Heart right ventricle (tissue), 16 donors: ENCODE measurements at regions not wholly inside any gene's neighbourhood (a gene's known extent, or its start where the extent isn't known, plus 50 kb on each side); places are given as distances from the start of the nearest gene placed in this dataset.
A peak's percentile ranks its signal among the peaks of the same experiment; 100 is the strongest.

Source experiments
- ATAC-seq, 8 donors: fragments of 200-7000 bp; cut with Tn5 transposase; one replicate each; pipeline ENCODE4 v1.9.1; 2020; ENCODE audit warnings: mild to moderate bottlenecking in 8 of 8, moderate library complexity in 8 of 8, moderate number of reproducible peaks in 1 of 8
- DNase-seq, 2 donors: peaks; one replicate each; pipeline ENCODE4 v3.0.0-alpha.2; 2020
- H3K27ac ChIP-seq, 10 donors: fragments of 200-600 bp; sonication (generic) in 2 of 10; one replicate each; pipeline versions ENCODE4 v1.5.0 to v1.8.0; 2020 to 2022; ENCODE audit warnings: mild to moderate bottlenecking in 3 of 10
- H3K27me3 ChIP-seq, 7 donors: fragments of 200-600 bp; one replicate each; pipeline ENCODE4 v1.8.0; 2021 to 2022; ENCODE audit warnings: mild to moderate bottlenecking in 2 of 7
- H3K36me3 ChIP-seq, 9 donors: fragments of 200-600 bp; sonication (generic) in 1 of 9; one replicate each; pipeline versions ENCODE4 v1.5.0 to v1.8.0; 2020 to 2022; ENCODE audit warnings: mild to moderate bottlenecking in 2 of 9
- H3K4me1 ChIP-seq, 9 donors: fragments of 200-600 bp; sonication (generic) in 1 of 9; one replicate each; pipeline versions ENCODE4 v1.5.0 to v1.8.0; 2020 to 2022; ENCODE audit warnings: mild to moderate bottlenecking in 4 of 9
- H3K4me3 ChIP-seq, 10 donors: fragments of 200-600 bp; sonication (generic) in 2 of 10; one replicate each; pipeline versions ENCODE4 v1.5.0 to v1.8.0; 2020 to 2022; ENCODE audit warnings: mild to moderate bottlenecking in 7 of 10, moderate library complexity in 2 of 10
- H3K9me3 ChIP-seq, 11 donors: fragments of 200-600 bp in 10 of 11; sonication (generic) in 2 of 11; one replicate each; pipeline versions ENCODE4 v1.5.0 to v1.8.0; 2013 to 2022; ENCODE audit warnings: mild to moderate bottlenecking in 2 of 11, control low read depth in 1 of 11, moderate library complexity in 1 of 11
- WGBS, 2 donors: extraction: QIAGEN DNeasy Blood & Tissue Kit; methylation state at CpG; one replicate each; pipeline ENCODE4 v1.1.7; 2013; ENCODE audit warnings: inconsistent platforms in 1 of 2; 5-methylcytosine and 5-hydroxymethylcytosine counted together
- intact Hi-C, 10 donors: fragments of 100-400 bp; cut with DNase I; formaldehyde crosslinking; loops; one replicate each; pipeline versions ENCODE4 v1.11.1 to v1.14.2; 2022
- TF ChIP-seq, protein P1 (sequence below), 9 donors: fragments of 200-600 bp; sonication (generic) in 2 of 9; IDR thresholded peaks; one replicate each; pipeline versions ENCODE4 v1.5.0 to v1.8.0; 2021 to 2022; ENCODE audit warnings: antibody characterized with exemption in 9 of 9, mild to moderate bottlenecking in 5 of 9, moderate library complexity in 1 of 9
- donor health status: Arrhythmogenic right ventricular cardiomyopathy.
- donor health status: ischemic (EF 13 %, LVEDD 7.1; RV severe dilation, severe dysfunction).
- donor health status: healthy with polysubstance abuse.
- donor health status: DM: no; HTN: yes; CAD: no.
- donor health status: DM: no; HTN: no; CAD: no.
- donor health status: ischemic (EF 25% LVEDD 6.9; RV normal size, moderate dysfunction).
- donor health status: ischemic (EF 25% LVEDD 5.7; RV mildly dilated, moderate dysfunction).
- donor health status: healthy.
- donor health status: DM: yes; HTN: yes; CAD: no.
- donor health status: Ischemic cardiomyopathy.
- donor health status: ischemic (EF 35%, LVEDD 5.7; RV mildly dilated, moderate dysfunction).
- donor health status: nonischemic (EF 11% LVEDD 7.7; RV severe dilation, severe dysfunction).
- donor health status: DM: yes; HTN: yes; CAD: no.
- donor health status: PGD.
- donor health status: ischemic (EF 29% LVEDD 5.4; RV normal size, mild dysfunction).
- donor health status: nonischemic (EF 23%, LVEDD 6.1; RV moderate dilation, normal function).

DNA sequence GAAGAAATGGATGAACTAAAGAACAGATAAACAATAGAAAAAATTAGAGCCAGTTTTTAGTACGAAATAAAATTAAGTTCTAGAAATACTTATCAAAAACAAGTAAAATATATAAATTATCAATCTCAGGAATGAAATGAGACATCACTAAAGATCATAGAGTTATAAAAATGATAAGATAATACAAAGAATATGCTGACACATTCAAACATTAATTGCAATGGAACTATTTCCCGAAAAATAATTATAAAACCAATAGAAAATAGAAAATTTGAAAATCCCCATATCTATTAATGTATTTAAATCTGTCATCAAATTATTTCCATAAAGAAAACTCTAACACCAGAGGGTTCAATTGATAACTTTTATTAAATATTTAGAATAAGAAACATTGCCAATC is 458.1 kb upstream of the MBL2 start:
- intact Hi-C loops, result no loop called here
- H3K27ac ChIP-seq, result no peak overlapping the region
- no peaks in the 10 kb centered on the region for H3K36me3 ChIP-seq
- DNase-seq, result no peak
- no peaks in the 10 kb centered on the region for H3K27me3 ChIP-seq
- no peak for ATAC-seq
- H3K4me1 ChIP-seq, result peaks cover 0 to 9% (median 0%) of the 10 kb centered on the region in 9 donors
- TF ChIP-seq, protein P1, sequence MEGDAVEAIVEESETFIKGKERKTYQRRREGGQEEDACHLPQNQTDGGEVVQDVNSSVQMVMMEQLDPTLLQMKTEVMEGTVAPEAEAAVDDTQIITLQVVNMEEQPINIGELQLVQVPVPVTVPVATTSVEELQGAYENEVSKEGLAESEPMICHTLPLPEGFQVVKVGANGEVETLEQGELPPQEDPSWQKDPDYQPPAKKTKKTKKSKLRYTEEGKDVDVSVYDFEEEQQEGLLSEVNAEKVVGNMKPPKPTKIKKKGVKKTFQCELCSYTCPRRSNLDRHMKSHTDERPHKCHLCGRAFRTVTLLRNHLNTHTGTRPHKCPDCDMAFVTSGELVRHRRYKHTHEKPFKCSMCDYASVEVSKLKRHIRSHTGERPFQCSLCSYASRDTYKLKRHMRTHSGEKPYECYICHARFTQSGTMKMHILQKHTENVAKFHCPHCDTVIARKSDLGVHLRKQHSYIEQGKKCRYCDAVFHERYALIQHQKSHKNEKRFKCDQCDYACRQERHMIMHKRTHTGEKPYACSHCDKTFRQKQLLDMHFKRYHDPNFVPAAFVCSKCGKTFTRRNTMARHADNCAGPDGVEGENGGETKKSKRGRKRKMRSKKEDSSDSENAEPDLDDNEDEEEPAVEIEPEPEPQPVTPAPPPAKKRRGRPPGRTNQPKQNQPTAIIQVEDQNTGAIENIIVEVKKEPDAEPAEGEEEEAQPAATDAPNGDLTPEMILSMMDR (IDR thresholded peaks at IDR 0.05), result no peak
- H3K9me3 ChIP-seq, result peaks cover 0 to 15% (median 0%) of the 10 kb centered on the region in 11 donors
- H3K4me3 ChIP-seq, result no peak overlapping the region
- WGBS, 2 donors, result 48% methylated on average over 2 of the region's 2 CpGs

DNA sequence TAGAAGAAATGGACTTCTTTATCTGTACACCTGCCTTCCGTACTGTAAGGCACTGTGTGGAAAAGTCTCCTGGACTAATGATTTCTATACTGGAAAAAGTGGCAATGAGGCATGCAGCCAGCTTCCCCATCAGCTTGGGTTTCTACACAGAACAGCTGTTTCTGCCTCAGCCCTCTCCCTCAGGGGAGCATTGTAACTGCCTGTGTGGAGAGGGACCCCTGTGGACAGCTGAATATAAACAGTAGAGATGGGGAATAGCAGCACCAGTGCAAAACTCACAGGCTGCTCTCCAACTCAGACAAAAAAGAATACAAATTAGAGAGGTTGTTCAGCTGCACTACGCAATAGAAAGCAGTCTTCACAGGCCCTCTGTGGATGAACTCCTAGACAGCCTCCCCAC is 451.3 kb upstream of the MBL2 start:
- intact Hi-C loops, result no loop called here
- H3K4me1 ChIP-seq, result no peaks in the 10 kb centered on the region
- peaks cover 0 to 11% (median 0%) of the 10 kb centered on the region in 11 donors for H3K9me3 ChIP-seq
- no peak overlapping the region for H3K27ac ChIP-seq
- no peaks in the 10 kb centered on the region for H3K27me3 ChIP-seq
- TF ChIP-seq, protein P1 (IDR thresholded peaks at IDR 0.05), result no peak
- 73 to 75% methylated on average over 2 of the region's 2 CpGs for WGBS, 2 donors
- no peak overlapping the region for H3K4me3 ChIP-seq
- no peaks in the 10 kb centered on the region for H3K36me3 ChIP-seq
- no peak for DNase-seq
- no peak for ATAC-seq

DNA sequence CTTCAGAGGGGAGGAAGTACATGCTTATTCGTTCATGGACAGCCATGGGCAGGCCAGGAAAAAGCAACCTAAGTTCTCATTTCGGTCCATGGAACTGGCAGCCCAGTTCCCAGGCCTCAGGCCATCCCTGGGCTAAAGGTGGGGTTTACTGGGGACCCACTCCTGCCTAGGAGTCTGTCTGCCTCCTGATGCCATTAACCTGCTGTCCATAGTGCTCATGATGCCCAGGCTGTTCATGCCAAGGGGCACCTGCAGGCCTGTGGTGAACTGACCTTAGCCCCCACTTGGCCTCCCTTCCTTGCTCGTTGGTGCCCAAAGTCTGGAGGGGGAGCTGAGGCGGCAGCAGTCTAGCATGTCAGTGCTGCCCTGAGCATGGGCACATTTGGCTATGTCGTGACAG is 450.2 kb upstream of the MBL2 start:
- 83 to 90% methylated on average over 5 of the region's 5 CpGs for WGBS, 2 donors
- H3K4me1 ChIP-seq, result no peaks in the 10 kb centered on the region
- H3K27me3 ChIP-seq, result no peaks in the 10 kb centered on the region
- H3K9me3 ChIP-seq, result peaks cover 0 to 11% (median 0%) of the 10 kb centered on the region in 11 donors
- DNase-seq, result no peak
- no peak overlapping the region for H3K4me3 ChIP-seq
- TF ChIP-seq, protein P1 (IDR thresholded peaks at IDR 0.05), result no peak
- intact Hi-C loops, result no loop called here
- H3K36me3 ChIP-seq, result no peaks in the 10 kb centered on the region
- no peak for ATAC-seq
- H3K27ac ChIP-seq, result no peak overlapping the region

DNA sequence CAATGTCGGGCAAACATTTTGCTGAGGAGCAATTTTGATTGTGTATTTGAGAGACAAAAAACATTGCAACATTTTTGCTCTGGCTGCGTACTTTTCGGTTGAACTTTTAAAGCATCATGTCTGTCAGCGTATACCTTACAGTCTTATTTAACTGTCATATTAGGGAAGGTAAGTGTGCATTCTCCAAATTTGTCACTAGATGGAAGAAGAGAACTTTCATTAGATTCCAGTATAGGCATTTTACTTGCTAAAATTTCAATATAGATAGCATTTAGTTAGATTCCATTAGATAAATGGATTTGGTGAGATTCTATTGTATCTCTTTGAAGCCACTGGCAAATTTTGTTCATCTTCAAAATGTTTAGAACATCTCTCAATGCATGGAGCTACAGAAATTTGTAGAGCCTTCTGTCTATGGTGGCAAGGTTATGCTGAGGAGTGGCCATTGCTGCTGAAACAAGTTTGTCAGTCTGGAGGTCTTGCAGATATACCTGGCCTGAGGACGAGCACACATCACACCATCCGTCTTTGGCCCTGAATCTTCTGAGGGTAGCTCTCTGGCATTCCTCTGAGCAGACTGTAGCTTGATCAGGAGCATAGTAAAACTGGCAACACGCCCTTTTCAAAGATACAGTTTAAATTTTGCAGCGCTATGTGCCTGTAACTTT is 437.5 kb upstream of the MBL2 start:
- Histone ChIP-seq H3K9me3 (no peaks in the 10 kb centered on the region), H3K36me3 (no peaks in the 10 kb centered on the region), H3K27ac (no peak overlapping the region), H3K27me3 (no peaks in the 10 kb centered on the region), H3K4me3 (no peak overlapping the region), H3K4me1 (no peaks in the 10 kb centered on the region)
- ATAC-seq, result no peak
- TF ChIP-seq, protein P1 (IDR thresholded peaks at IDR 0.05), result peak in 8 of 9 donors; percentile 9 to 48 (median 30)
- 56 to 58% methylated on average over 8 of the region's 8 CpGs for WGBS, 2 donors
- DNase-seq, result no peak
- intact Hi-C loops, result no loop called here
